ENCODE measurements at regions not wholly inside any gene's neighbourhood (a gene's known extent, or its start where the extent isn't known, plus 50 kb on each side); places are given as distances from the start of the nearest gene placed in this dataset.
"Not testable (repeated sequence)": the region's sequence is repeated elsewhere in the genome, so short reads cannot be mapped to it uniquely, and the experiment has no call there.

DNA sequence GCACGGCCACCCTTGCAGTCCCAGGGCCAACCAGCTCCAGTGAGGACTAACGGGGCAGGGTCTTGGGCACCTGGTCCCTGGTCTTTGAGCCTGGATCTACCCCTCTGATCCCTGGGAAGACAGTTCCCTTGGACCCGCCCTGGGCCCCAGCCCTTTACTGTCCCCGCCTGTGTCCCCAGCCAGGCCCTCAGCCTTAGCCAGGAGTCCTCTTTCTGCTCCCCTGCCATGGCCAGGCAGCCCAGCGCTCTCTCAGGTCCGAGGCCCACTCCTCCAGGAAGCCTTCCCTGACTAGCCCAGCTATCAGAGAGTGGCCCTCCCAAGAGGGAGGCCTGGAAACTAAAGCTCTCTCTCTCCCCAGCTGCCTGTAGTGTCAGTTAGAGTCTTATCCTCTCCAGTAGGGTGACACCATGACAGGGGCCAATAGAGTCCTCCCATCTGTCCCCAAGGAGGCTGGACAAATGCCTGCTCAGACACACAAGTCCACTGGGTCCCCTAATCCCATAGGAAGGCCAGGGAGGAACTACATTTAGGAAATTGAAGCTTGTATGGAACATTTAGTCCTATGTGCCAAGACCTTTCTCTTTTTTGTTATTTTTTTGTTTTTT, 87.8 kb downstream of the NSUN5 start:
- not testable (repeated sequence) for H3K27ac Mint-ChIP-seq; H3K27me3 Mint-ChIP-seq (ENCODE audit: low read depth); H3K9me3 Mint-ChIP-seq; H2AK5ac ChIP-seq (ENCODE audit: insufficient read length, low read length); H3K4me2 ChIP-seq (ENCODE audit: insufficient read depth, insufficient read length, low read length); H3K79me2 ChIP-seq (ENCODE audit: insufficient read depth, low read length); H2BK15ac ChIP-seq (ENCODE audit: low read depth, low read length); H3K18ac ChIP-seq (ENCODE audit: insufficient read length, low read depth, low read length); H4K91ac ChIP-seq (ENCODE audit: insufficient read length, low read depth, low read length); H3K4me1 Mint-ChIP-seq; H4K8ac ChIP-seq (replicated peaks; ENCODE audit: insufficient read length, low read depth, low read length); H3K14ac ChIP-seq (ENCODE audit: insufficient read depth, low read length); H3K4me1 ChIP-seq (ENCODE audit: insufficient read depth, low read length); H3K56ac ChIP-seq (ENCODE audit: insufficient read length, low read depth, low read length); H3K4ac ChIP-seq (ENCODE audit: low read depth, low read length); H3T11ph ChIP-seq (ENCODE audit: low read length); H3K27me3 ChIP-seq (ENCODE audit: insufficient read depth, low read length); H3K27ac ChIP-seq (ENCODE audit: insufficient read length, low read depth, low read length); H3K23me2 ChIP-seq (ENCODE audit: insufficient read length, low read depth, low read length, poor library complexity, severe bottlenecking); H2BK20ac ChIP-seq (ENCODE audit: low read depth, low read length, poor library complexity, severe bottlenecking); H3K9ac ChIP-seq (ENCODE audit: extremely low read depth, insufficient read length, low read length); H3K4me3 Mint-ChIP-seq; H4K20me1 ChIP-seq (ENCODE audit: control insufficient read depth, insufficient read depth, insufficient read length); H4K5ac ChIP-seq (ENCODE audit: insufficient read length, low read depth, low read length); H2BK12ac ChIP-seq (ENCODE audit: insufficient read length, low read depth, low read length); H3K79me1 ChIP-seq (ENCODE audit: insufficient read depth, low read depth, low read length, poor library complexity, severe bottlenecking); H3K9me3 ChIP-seq (ENCODE audit: control insufficient read depth, low read depth, low read length); H2AFZ ChIP-seq (ENCODE audit: low read length); H3K23ac ChIP-seq (ENCODE audit: insufficient read length, low read depth, low read length); DNase-seq; H3K36me3 Mint-ChIP-seq (ENCODE audit: insufficient read depth in 1 of 3, low read depth in 3 of 3); H2BK120ac ChIP-seq (ENCODE audit: low read depth, low read length, poor library complexity, severe bottlenecking); H2BK5ac ChIP-seq (ENCODE audit: insufficient read length, low read length)
- WGBS (ENCODE audit: extremely low coverage, insufficient read length, low lambda C conversion rate): no CpG with 5 or more reads among the region's 6 CpGs

DNA sequence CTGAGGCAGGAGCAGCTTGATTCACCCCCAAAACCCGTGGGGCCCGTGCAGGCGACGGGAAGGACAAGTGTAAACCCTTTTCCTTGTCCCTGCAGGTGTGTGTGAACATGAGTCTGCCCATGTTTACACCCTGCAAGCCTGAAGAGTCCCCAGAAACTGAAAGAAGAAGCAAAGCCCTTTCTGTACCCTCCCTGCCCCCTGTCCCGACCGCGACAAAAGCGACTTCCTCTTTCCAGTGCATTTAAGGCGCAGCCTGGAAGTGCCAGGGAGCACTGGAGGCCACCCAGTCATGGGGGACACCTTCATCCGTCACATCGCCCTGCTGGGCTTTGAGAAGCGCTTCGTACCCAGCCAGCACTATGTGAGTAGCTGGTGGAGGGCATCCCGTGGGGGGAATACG, 88.3 kb downstream of the NSUN5 start:
- H4K20me1 ChIP-seq (ENCODE audit: control insufficient read depth, insufficient read depth, insufficient read length); H2AK5ac ChIP-seq (ENCODE audit: insufficient read length, low read length); H2BK120ac ChIP-seq (ENCODE audit: low read depth, low read length, poor library complexity, severe bottlenecking); H4K8ac ChIP-seq (replicated peaks; ENCODE audit: insufficient read length, low read depth, low read length); H3K23ac ChIP-seq (ENCODE audit: insufficient read length, low read depth, low read length); H3K27me3 ChIP-seq (ENCODE audit: insufficient read depth, low read length); H3K9me3 Mint-ChIP-seq; H3K4me1 Mint-ChIP-seq; H3K27me3 Mint-ChIP-seq (ENCODE audit: low read depth); H3K36me3 Mint-ChIP-seq (ENCODE audit: insufficient read depth in 1 of 3, low read depth in 3 of 3); H3K9me3 ChIP-seq (ENCODE audit: control insufficient read depth, low read depth, low read length); H3K14ac ChIP-seq (ENCODE audit: insufficient read depth, low read length); H2BK20ac ChIP-seq (ENCODE audit: low read depth, low read length, poor library complexity, severe bottlenecking); H2BK15ac ChIP-seq (ENCODE audit: low read depth, low read length); H3K18ac ChIP-seq (ENCODE audit: insufficient read length, low read depth, low read length); H2AFZ ChIP-seq (ENCODE audit: low read length); H3K56ac ChIP-seq (ENCODE audit: insufficient read length, low read depth, low read length); H4K5ac ChIP-seq (ENCODE audit: insufficient read length, low read depth, low read length); H2BK12ac ChIP-seq (ENCODE audit: insufficient read length, low read depth, low read length); DNase-seq; H2BK5ac ChIP-seq (ENCODE audit: insufficient read length, low read length); H3K79me1 ChIP-seq (ENCODE audit: insufficient read depth, low read depth, low read length, poor library complexity, severe bottlenecking); H3K4me3 Mint-ChIP-seq; H3K23me2 ChIP-seq (ENCODE audit: insufficient read length, low read depth, low read length, poor library complexity, severe bottlenecking); H3K27ac ChIP-seq (ENCODE audit: insufficient read length, low read depth, low read length); H3K27ac Mint-ChIP-seq; H3K4ac ChIP-seq (ENCODE audit: low read depth, low read length); H3K4me2 ChIP-seq (ENCODE audit: insufficient read depth, insufficient read length, low read length); H3K79me2 ChIP-seq (ENCODE audit: insufficient read depth, low read length); H4K91ac ChIP-seq (ENCODE audit: insufficient read length, low read depth, low read length); H3T11ph ChIP-seq (ENCODE audit: low read length); H3K9ac ChIP-seq (ENCODE audit: extremely low read depth, insufficient read length, low read length); H3K4me1 ChIP-seq (ENCODE audit: insufficient read depth, low read length): not testable (repeated sequence)
- no CpG with 5 or more reads among the region's 15 CpGs for WGBS (ENCODE audit: extremely low coverage, insufficient read length, low lambda C conversion rate)
